ENCODE measurements at regions not wholly inside any gene's neighbourhood (a gene's known extent, or its start where the extent isn't known, plus 50 kb on each side); places are given as distances from the start of the nearest gene placed in this dataset.
"Not testable (repeated sequence)": the region's sequence is repeated elsewhere in the genome, so short reads cannot be mapped to it uniquely, and the experiment has no call there.

GRCh38 chr2:172300851-172301250, 126.5 kb upstream of the ITGA6 start:
- H3K4me3 ChIP-seq (ENCODE audit: low read depth, low read length): no peak overlapping the region
- no peak for DNase-seq (ENCODE audit: low read depth)
- no peak for TF ChIP-seq CTCF (conservative IDR thresholded peaks at IDR 0.05; ENCODE audit: low read depth, low read length)

GRCh38 chr2:172305066-172305465, 122.3 kb upstream of the ITGA6 start:
- DNase-seq (ENCODE audit: low read depth): no peak
- no peak overlapping the region for H3K4me3 ChIP-seq (ENCODE audit: low read depth, low read length)
- no peak for TF ChIP-seq CTCF (conservative IDR thresholded peaks at IDR 0.05; ENCODE audit: low read depth, low read length)

- no peak for TF ChIP-seq CTCF (conservative IDR thresholded peaks at IDR 0.05; ENCODE audit: low read depth, low read length)
- H3K4me3 ChIP-seq (ENCODE audit: low read depth, low read length): no peak overlapping the region
- DNase-seq (ENCODE audit: low read depth): peak; percentile 23
These were observed 119.6 kb upstream of the ITGA6 start for GRCh38 chr2:172307800-172308199.

GRCh38 chr2:172308253-172308935, 119.0 kb upstream of the ITGA6 start:
- no peak for TF ChIP-seq CTCF (conservative IDR thresholded peaks at IDR 0.05; ENCODE audit: low read depth, low read length)
- no peak overlapping the region for H3K4me3 ChIP-seq (ENCODE audit: low read depth, low read length)
- no peak for DNase-seq (ENCODE audit: low read depth)

- no peak overlapping the region for H3K4me3 ChIP-seq (ENCODE audit: low read depth, low read length)
- DNase-seq (ENCODE audit: low read depth): peak; percentile 25
These were observed 115.5 kb upstream of the ITGA6 start for GRCh38 chr2:172311921-172312345.

GRCh38 chr2:172313715-172314341, 113.6 kb upstream of the ITGA6 start:
- TF ChIP-seq CTCF (conservative IDR thresholded peaks at IDR 0.05; ENCODE audit: low read depth, low read length): no peak
- DNase-seq (ENCODE audit: low read depth): no peak
- no peak overlapping the region for H3K4me3 ChIP-seq (ENCODE audit: low read depth, low read length)

More at GRCh38 chr2:172311921-172312345, 115.5 kb upstream of the ITGA6 start:
- TF ChIP-seq CTCF (conservative IDR thresholded peaks at IDR 0.05; ENCODE audit: low read depth, low read length): no peak

- not testable (repeated sequence) for DNase-seq (ENCODE audit: low read depth); H3K4me3 ChIP-seq (ENCODE audit: low read depth, low read length)
These were observed 112.3 kb upstream of the ITGA6 start for GRCh38 chr2:172315070-172315469.

Data from choroid plexus epithelial cell (primary cell).